Tibial artery (tissue), 4 donors: ENCODE measurements at regions not wholly inside any gene's neighbourhood (a gene's known extent, or its start where the extent isn't known, plus 50 kb on each side); places are given as distances from the start of the nearest gene placed in this dataset.
"Not testable (repeated sequence)": the region's sequence is repeated elsewhere in the genome, so short reads cannot be mapped to it uniquely, and the experiment has no call there.

ENCODE experiments used
- DNase-seq, 2 donors: peaks; one replicate each; pipeline ENCODE4 v3.0.0-alpha.2; 2019
- H3K27ac ChIP-seq, 2 donors: fragments of 200-600 bp; sonication (generic) in 1 of 2; 1 replicate in 1 of 2; 2 replicates in 1 of 2; pipeline ENCODE4 v1.5.1; 2018 to 2019; ENCODE audit warnings: mild to moderate bottlenecking in 1 of 2
- H3K27me3 ChIP-seq, 2 donors: fragments of 200-600 bp; sonication (generic) in 1 of 2; one replicate each; pipeline versions ENCODE4 v1.5.1 to v1.6.0; 2016 to 2019
- H3K36me3 ChIP-seq, 3 donors: fragments of 200-600 bp; sonication (generic) in 2 of 3; one replicate each; pipeline ENCODE4 v1.5.1; 2016 to 2019; ENCODE audit warnings: mild to moderate bottlenecking in 2 of 3
- H3K4me1 ChIP-seq, 4 donors: fragments of 200-600 bp; sonication (generic) in 2 of 4; 1 replicate in 3 of 4; 2 replicates in 1 of 4; pipeline ENCODE4 v1.5.1; 2016 to 2019
- H3K4me3 ChIP-seq, 2 donors: fragments of 200-600 bp; sonication (generic) in 1 of 2; 1 replicate in 1 of 2; 2 replicates in 1 of 2; pipeline ENCODE4 v1.5.1; 2018 to 2019; ENCODE audit warnings: mild to moderate bottlenecking in 2 of 2
- H3K9me3 ChIP-seq, 3 donors: fragments of 200-600 bp; sonication (generic) in 1 of 3; one replicate each; pipeline ENCODE4 v1.5.1; 2016 to 2019
- CTCF ChIP-seq, 2 experiments: fragments of 200-600 bp in 1 of 2; fragments of 450-650 bp in 1 of 2; IDR thresholded peaks; one replicate each; pipeline ENCODE4 v1.5.1; 2017 to 2019; ENCODE audit warnings: antibody characterized with exemption in 2 of 2, mild to moderate bottlenecking in 1 of 2, moderate library complexity in 1 of 2
- intact Hi-C: fragments of 100-400 bp; cut with DNase I; formaldehyde crosslinking; loops from one replicate; pipeline ENCODE4 v1.15.0; 2023; ENCODE audit warnings: low total_unique reads

- H3K9me3 ChIP-seq, result no peaks in the 10 kb centered on the region
- no peak overlapping the region for H3K27ac ChIP-seq
- intact Hi-C loops, result no loop called here
- no peaks in the 10 kb centered on the region for H3K4me1 ChIP-seq
- TF ChIP-seq CTCF (IDR thresholded peaks at IDR 0.05), result no peak
- no peak overlapping the region for H3K4me3 ChIP-seq
- H3K27me3 ChIP-seq, result no peaks in the 10 kb centered on the region
- DNase-seq, result no peak
- no peaks in the 10 kb centered on the region for H3K36me3 ChIP-seq
Measured at GRCh38 chr6:6943421-6943820, 164.3 kb upstream of the RREB1 start.

GRCh38 chr6:6946206-6947155 is 161.3 kb upstream of the RREB1 start:
- Histone ChIP-seq H3K36me3 (no peaks in the 10 kb centered on the region), H3K27me3 (no peaks in the 10 kb centered on the region), H3K27ac (no peak overlapping the region), H3K4me1 (no peaks in the 10 kb centered on the region), H3K4me3 (no peak overlapping the region), H3K9me3 (no peaks in the 10 kb centered on the region)
- intact Hi-C loops, result no loop called here
- no peak for DNase-seq
- no peak for TF ChIP-seq CTCF (IDR thresholded peaks at IDR 0.05)

- no peaks in the 10 kb centered on the region for H3K36me3 ChIP-seq
- no peaks in the 10 kb centered on the region for H3K4me1 ChIP-seq
- no peaks in the 10 kb centered on the region for H3K27me3 ChIP-seq
- no peak for DNase-seq
- no peak for TF ChIP-seq CTCF (IDR thresholded peaks at IDR 0.05)
- no peak overlapping the region for H3K4me3 ChIP-seq
- no peaks in the 10 kb centered on the region for H3K9me3 ChIP-seq
- intact Hi-C loops, result no loop called here
- no peak overlapping the region for H3K27ac ChIP-seq
Measured at GRCh38 chr6:6950373-6951145, 157.2 kb upstream of the RREB1 start.

- TF ChIP-seq CTCF (IDR thresholded peaks at IDR 0.05), result no peak
- Histone ChIP-seq H3K4me1 (no peaks in the 10 kb centered on the region), H3K27me3 (no peaks in the 10 kb centered on the region), H3K27ac (no peak overlapping the region), H3K9me3 (no peaks in the 10 kb centered on the region), H3K36me3 (no peaks in the 10 kb centered on the region), H3K4me3 (no peak overlapping the region)
- DNase-seq, result no peak
- intact Hi-C loops, result no loop called here
Measured at GRCh38 chr6:6951355-6951754, 156.4 kb upstream of the RREB1 start.

- Histone ChIP-seq H3K9me3 (no peaks in the 10 kb centered on the region), H3K27ac (no peak overlapping the region), H3K4me3 (no peak overlapping the region), H3K4me1 (no peaks in the 10 kb centered on the region), H3K27me3 (no peaks in the 10 kb centered on the region), H3K36me3 (no peaks in the 10 kb centered on the region)
- DNase-seq, result no peak
- no peak for TF ChIP-seq CTCF (IDR thresholded peaks at IDR 0.05)
- intact Hi-C loops, result no loop called here
Measured at GRCh38 chr6:6952484-6952883, 155.3 kb upstream of the RREB1 start.

- intact Hi-C loops, H3K36me3 ChIP-seq, H3K27ac ChIP-seq, H3K27me3 ChIP-seq, DNase-seq, H3K4me3 ChIP-seq, H3K9me3 ChIP-seq, H3K4me1 ChIP-seq: not testable (repeated sequence)
Measured at GRCh38 chr6:6952927-6953326, 154.8 kb upstream of the RREB1 start.
